Stomach (tissue), 4 donors: ENCODE measurements at regions not wholly inside any gene's neighbourhood (a gene's known extent, or its start where the extent isn't known, plus 50 kb on each side); places are given as distances from the start of the nearest gene placed in this dataset.

ENCODE experiments used
- EP300 ChIP-seq: sonication (generic); formaldehyde crosslinking; IDR thresholded peaks from one replicate; pipeline ENCODE4 v1.6.1; 2017; ENCODE audit warnings: antibody characterized with exemption
- POLR2A ChIP-seq, 4 donors: fragments of 450-650 bp; IDR thresholded peaks; one replicate each; pipeline ENCODE4 v1.6.1; 2016; ENCODE audit warnings: antibody characterized with exemption in 4 of 4, control low read depth in 2 of 4, mild to moderate bottlenecking in 1 of 4, moderate library complexity in 1 of 4
- POLR2AphosphoS5 ChIP-seq, 3 donors: sonication (generic); formaldehyde crosslinking; IDR thresholded peaks; one replicate each; pipeline ENCODE4 v1.6.1; 2016; ENCODE audit warnings: antibody characterized with exemption in 3 of 3
- TF ChIP-seq, protein P1 (sequence below), 7 experiments: fragments of 450-650 bp in 4 of 7; fragments of 200-600 bp in 3 of 7; sonication (generic) in 3 of 7; IDR thresholded peaks; one replicate each; pipeline ENCODE4 v1.5.1; 2016 to 2019; ENCODE audit warnings: antibody characterized with exemption in 7 of 7, control low read depth in 2 of 7, mild to moderate bottlenecking in 1 of 7

DNA sequence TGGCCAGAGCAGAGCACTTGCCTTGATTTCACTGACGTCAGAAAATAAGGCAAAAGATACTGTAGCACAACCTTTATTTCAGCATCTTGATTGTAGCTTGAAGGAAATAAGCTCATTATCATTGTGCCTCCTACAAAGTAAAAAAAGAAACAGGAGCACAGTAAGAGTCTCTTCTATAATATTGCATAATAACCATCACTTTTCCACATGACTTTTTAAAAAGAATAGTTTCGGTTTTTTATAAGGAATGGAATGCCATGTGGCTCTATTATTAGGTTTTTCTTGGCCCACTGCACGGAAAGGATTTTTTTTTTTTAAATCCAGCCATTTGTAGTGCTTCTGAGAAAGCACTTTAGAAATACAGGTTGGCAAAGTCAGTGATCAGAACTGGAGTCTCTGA lies 655.3 kb downstream of the LRRC70 start:
- TF ChIP-seq, protein P1, sequence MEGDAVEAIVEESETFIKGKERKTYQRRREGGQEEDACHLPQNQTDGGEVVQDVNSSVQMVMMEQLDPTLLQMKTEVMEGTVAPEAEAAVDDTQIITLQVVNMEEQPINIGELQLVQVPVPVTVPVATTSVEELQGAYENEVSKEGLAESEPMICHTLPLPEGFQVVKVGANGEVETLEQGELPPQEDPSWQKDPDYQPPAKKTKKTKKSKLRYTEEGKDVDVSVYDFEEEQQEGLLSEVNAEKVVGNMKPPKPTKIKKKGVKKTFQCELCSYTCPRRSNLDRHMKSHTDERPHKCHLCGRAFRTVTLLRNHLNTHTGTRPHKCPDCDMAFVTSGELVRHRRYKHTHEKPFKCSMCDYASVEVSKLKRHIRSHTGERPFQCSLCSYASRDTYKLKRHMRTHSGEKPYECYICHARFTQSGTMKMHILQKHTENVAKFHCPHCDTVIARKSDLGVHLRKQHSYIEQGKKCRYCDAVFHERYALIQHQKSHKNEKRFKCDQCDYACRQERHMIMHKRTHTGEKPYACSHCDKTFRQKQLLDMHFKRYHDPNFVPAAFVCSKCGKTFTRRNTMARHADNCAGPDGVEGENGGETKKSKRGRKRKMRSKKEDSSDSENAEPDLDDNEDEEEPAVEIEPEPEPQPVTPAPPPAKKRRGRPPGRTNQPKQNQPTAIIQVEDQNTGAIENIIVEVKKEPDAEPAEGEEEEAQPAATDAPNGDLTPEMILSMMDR (IDR thresholded peaks at IDR 0.05): no peak
- no peak for TF ChIP-seq POLR2AphosphoS5 (IDR thresholded peaks at IDR 0.05)
- no peak for TF ChIP-seq POLR2A (IDR thresholded peaks at IDR 0.05)
- TF ChIP-seq EP300: no peak
